ENCODE measurements at regions not wholly inside any gene's neighbourhood (a gene's known extent, or its start where the extent isn't known, plus 50 kb on each side); places are given as distances from the start of the nearest gene placed in this dataset.
A peak's percentile ranks its signal among the peaks of the same experiment; 100 is the strongest.

GRCh38 chr6:112503091-112503596 is 156.0 kb downstream of the RFPL4B start:
- TF ChIP-seq CTCF (IDR thresholded peaks at IDR 0.05; ENCODE audit: low read depth, low read length) = no peak
- no peak for DNase-seq

GRCh38 chr6:112504621-112505020 is 157.5 kb downstream of the RFPL4B start:
- Histone ChIP-seq H3K4me1 (peaks cover 16% of the 10 kb centered on the region), H3K36me3 (no peaks in the 10 kb centered on the region), H3K4me3 (ENCODE audit: low read depth, low read length) (no peak overlapping the region), H3K9me3 (no peaks in the 10 kb centered on the region), H3K27me3 (no peaks in the 10 kb centered on the region)
- no peak for DNase-seq
- no peak for TF ChIP-seq CTCF (IDR thresholded peaks at IDR 0.05; ENCODE audit: low read depth, low read length)

More at GRCh38 chr6:112503091-112503596, 156.0 kb downstream of the RFPL4B start:
- no peaks in the 10 kb centered on the region for H3K9me3 ChIP-seq
- H3K36me3 ChIP-seq = no peaks in the 10 kb centered on the region
- peak overlapping the region; percentile 19; the same call in 1 of the 2 replicates for H3K4me3 ChIP-seq (ENCODE audit: low read depth, low read length)
- peaks cover 16% of the 10 kb centered on the region for H3K4me1 ChIP-seq
- H3K27me3 ChIP-seq = no peaks in the 10 kb centered on the region

GRCh38 chr6:112511441-112511840 is 164.3 kb downstream of the RFPL4B start:
- Histone ChIP-seq H3K9me3 (no peaks in the 10 kb centered on the region), H3K27me3 (no peaks in the 10 kb centered on the region), H3K36me3 (no peaks in the 10 kb centered on the region), H3K4me3 (ENCODE audit: low read depth, low read length) (no peak overlapping the region), H3K4me1 (no peaks in the 10 kb centered on the region)
- TF ChIP-seq CTCF (IDR thresholded peaks at IDR 0.05; ENCODE audit: low read depth, low read length) = no peak
- no peak for DNase-seq

GRCh38 chr6:112513175-112513574 is 166.0 kb downstream of the RFPL4B start:
- Histone ChIP-seq H3K36me3 (no peaks in the 10 kb centered on the region), H3K9me3 (no peaks in the 10 kb centered on the region), H3K27me3 (no peaks in the 10 kb centered on the region), H3K4me3 (ENCODE audit: low read depth, low read length) (no peak overlapping the region), H3K4me1 (no peaks in the 10 kb centered on the region)
- TF ChIP-seq CTCF (IDR thresholded peaks at IDR 0.05; ENCODE audit: low read depth, low read length) = no peak
- DNase-seq = no peak

GRCh38 chr6:112522587-112522986 is 175.5 kb downstream of the RFPL4B start:
- Histone ChIP-seq H3K9me3 (no peaks in the 10 kb centered on the region), H3K27me3 (no peaks in the 10 kb centered on the region), H3K4me1 (no peaks in the 10 kb centered on the region), H3K36me3 (no peaks in the 10 kb centered on the region), H3K4me3 (ENCODE audit: low read depth, low read length) (no peak overlapping the region)
- no peak for DNase-seq
- TF ChIP-seq CTCF (IDR thresholded peaks at IDR 0.05; ENCODE audit: low read depth, low read length) = no peak

- Histone ChIP-seq H3K4me3 (ENCODE audit: low read depth, low read length) (no peak overlapping the region), H3K36me3 (no peaks in the 10 kb centered on the region), H3K27me3 (no peaks in the 10 kb centered on the region), H3K9me3 (no peaks in the 10 kb centered on the region), H3K4me1 (no peaks in the 10 kb centered on the region)
- no peak for DNase-seq
- no peak for TF ChIP-seq CTCF (IDR thresholded peaks at IDR 0.05; ENCODE audit: low read depth, low read length)
Observed at GRCh38 chr6:112524071-112524470, 176.9 kb downstream of the RFPL4B start.
